Activated CD8-positive, alpha-beta T cell treated with anti-CD3 and anti-CD28 coated beads for 36 hours (primary cell): ENCODE measurements at regions not wholly inside any gene's neighbourhood (a gene's known extent, or its start where the extent isn't known, plus 50 kb on each side); places are given as distances from the start of the nearest gene placed in this dataset.

Experiments
- ATAC-seq: fragments of 200-7000 bp; cut with Tn5 transposase; one replicate; pipeline ENCODE4 v1.10.0; 2021; ENCODE audit warnings: mild to moderate bottlenecking, moderate library complexity
- CTCF ChIA-PET: fragments of 350-600 bp; sonication (Branson Sonifier 250); formaldehyde crosslinking; loops from one replicate; lab custom pipeline; 2021; ENCODE audit warnings: antibody characterized with exemption; lab: Charles Lee
- POLR2A ChIA-PET: fragments of 350-600 bp; sonication (Branson Sonifier 250); formaldehyde crosslinking; loops from one replicate; lab custom pipeline; 2021; ENCODE audit warnings: antibody characterized with exemption; lab: Charles Lee
- DNase-seq: peaks from one replicate; pipeline ENCODE4 v3.0.0-alpha.2; 2020
- H3K27ac Mint-ChIP-seq: one replicate; pipeline ENCODE4 v1.8.0; 2021; ENCODE audit warnings: mild to moderate bottlenecking, mixed read lengths
- H3K27me3 Mint-ChIP-seq: one replicate; pipeline ENCODE4 v1.8.0; 2021; ENCODE audit warnings: mixed read lengths
- H3K36me3 Mint-ChIP-seq: one replicate; pipeline ENCODE4 v1.8.0; 2021; ENCODE audit warnings: low read depth, mixed read lengths
- H3K4me1 Mint-ChIP-seq: one replicate; pipeline ENCODE4 v1.8.0; 2021; ENCODE audit warnings: low read depth, mixed read lengths
- H3K4me3 Mint-ChIP-seq: one replicate; pipeline ENCODE4 v1.8.0; 2021; ENCODE audit warnings: mild to moderate bottlenecking, moderate library complexity, mixed read lengths
- H3K9me3 Mint-ChIP-seq: one replicate; pipeline ENCODE4 v1.8.0; 2021; ENCODE audit warnings: mixed read lengths
- intact Hi-C: fragments of 100-400 bp; cut with micrococcal nuclease; formaldehyde crosslinking; loops from one replicate; pipeline ENCODE4 v1.10.0; 2022
- TF ChIP-seq, protein P1 (sequence below): fragments of 200-600 bp; IDR thresholded peaks from one replicate; pipeline ENCODE4 v1.8.0; 2022; ENCODE audit warnings: antibody characterized with exemption, mild to moderate bottlenecking

DNA sequence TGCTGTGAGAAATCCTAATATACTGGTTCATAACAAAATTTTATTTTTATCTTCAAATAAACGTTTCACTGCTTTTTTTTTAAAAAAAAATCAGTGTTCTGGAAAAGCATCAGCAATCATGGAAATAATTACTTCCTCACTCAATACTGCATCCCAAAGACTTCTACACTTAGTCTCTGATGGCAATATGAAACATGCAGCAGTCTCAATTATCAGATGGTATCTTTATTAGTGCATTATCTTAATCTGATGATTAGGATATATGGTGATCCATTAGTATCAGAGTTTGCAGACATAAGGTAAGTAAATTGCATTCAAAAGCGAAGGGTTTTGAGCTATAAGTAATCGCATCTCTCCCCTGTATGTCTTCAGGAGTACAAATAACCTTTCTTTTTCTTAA is 218.3 kb upstream of the EDNRB start:
- DNase-seq = no peak
- POLR2A ChIA-PET = no interaction called here
- Mint-ChIP-seq H3K36me3 (no peaks in the 10 kb centered on the region), H3K27me3 (no peaks in the 10 kb centered on the region), H3K9me3 (no peaks in the 10 kb centered on the region), H3K4me1 (peaks cover 7% of the 10 kb centered on the region), H3K4me3 (no peak overlapping the region), H3K27ac (no peak overlapping the region)
- CTCF ChIA-PET = interaction anchor here (0.7 to 3.6 kb wide), 7 partner anchors 10 to 842 kb away, joined by 3 to 26 read pairs (median 3); no protein-coding TSS in a partner anchor
- TF ChIP-seq, protein P1, sequence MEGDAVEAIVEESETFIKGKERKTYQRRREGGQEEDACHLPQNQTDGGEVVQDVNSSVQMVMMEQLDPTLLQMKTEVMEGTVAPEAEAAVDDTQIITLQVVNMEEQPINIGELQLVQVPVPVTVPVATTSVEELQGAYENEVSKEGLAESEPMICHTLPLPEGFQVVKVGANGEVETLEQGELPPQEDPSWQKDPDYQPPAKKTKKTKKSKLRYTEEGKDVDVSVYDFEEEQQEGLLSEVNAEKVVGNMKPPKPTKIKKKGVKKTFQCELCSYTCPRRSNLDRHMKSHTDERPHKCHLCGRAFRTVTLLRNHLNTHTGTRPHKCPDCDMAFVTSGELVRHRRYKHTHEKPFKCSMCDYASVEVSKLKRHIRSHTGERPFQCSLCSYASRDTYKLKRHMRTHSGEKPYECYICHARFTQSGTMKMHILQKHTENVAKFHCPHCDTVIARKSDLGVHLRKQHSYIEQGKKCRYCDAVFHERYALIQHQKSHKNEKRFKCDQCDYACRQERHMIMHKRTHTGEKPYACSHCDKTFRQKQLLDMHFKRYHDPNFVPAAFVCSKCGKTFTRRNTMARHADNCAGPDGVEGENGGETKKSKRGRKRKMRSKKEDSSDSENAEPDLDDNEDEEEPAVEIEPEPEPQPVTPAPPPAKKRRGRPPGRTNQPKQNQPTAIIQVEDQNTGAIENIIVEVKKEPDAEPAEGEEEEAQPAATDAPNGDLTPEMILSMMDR = no peak
- intact Hi-C loops = loop anchor here (2.0 kb wide), 1 partner anchor 842 kb away; no protein-coding TSS in a partner anchor
- ATAC-seq = no peak

DNA sequence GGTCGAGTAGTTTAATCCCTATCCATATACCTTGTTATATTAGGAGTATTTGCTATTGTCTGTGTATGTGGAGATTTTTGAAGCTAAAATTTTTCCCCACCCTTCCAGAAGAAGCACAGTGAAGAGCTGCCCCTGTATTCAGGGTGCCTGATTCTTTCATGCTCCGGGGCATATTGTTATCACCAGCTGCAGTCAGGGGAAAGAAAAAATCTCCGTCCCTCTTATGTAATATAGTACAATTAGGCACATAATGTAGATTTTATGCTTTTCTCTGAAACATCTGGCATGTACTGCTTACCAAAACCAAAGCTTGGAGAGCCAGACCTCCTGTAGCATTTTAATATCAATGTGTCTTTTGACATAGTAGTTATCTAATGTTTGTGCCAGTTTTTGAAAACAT is 214.9 kb upstream of the EDNRB start:
- DNase-seq (no peak), ATAC-seq (no peak)
- Mint-ChIP-seq H3K9me3 (no peaks in the 10 kb centered on the region), H3K4me3 (no peak overlapping the region), H3K36me3 (no peaks in the 10 kb centered on the region), H3K27me3 (peaks cover 4% of the 10 kb centered on the region), H3K27ac (no peak overlapping the region), H3K4me1 (peaks cover 7% of the 10 kb centered on the region)
- TF ChIP-seq, protein P1 = no peak
- intact Hi-C loops = no loop called here
- ChIA-PET CTCF (interaction anchor here (1.4 kb wide), 1 partner anchor 12 kb away, joined by 9 read pairs; no protein-coding TSS in a partner anchor), POLR2A (no interaction called here)

DNA sequence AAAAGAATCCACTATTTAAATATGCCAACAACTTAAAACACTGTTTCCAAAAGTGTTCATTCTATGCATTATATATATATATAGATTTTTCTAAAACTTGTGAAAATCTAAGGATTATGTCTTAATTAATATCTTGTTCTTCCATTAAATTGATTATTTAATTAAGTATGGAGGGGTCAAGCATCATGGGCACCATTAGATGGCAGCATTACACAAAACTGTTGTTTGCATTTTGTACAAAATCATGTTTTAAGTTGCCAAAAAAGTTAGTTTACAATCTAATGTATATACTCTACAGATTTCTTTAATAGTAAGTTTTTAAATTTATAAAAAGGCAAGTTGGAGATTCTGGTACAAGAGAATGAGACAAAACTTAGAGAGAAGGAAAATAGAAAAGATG is 213.2 kb upstream of the EDNRB start:
- intact Hi-C loops = no loop called here
- no peak for DNase-seq
- CTCF ChIA-PET = interaction anchor here (1.1 to 2.9 kb wide), 3 partner anchors 11 to 847 kb away, joined by 3 to 14 read pairs (median 4); no protein-coding TSS in a partner anchor
- no peak overlapping the region for H3K4me3 Mint-ChIP-seq
- H3K4me1 Mint-ChIP-seq = no peaks in the 10 kb centered on the region
- no peaks in the 10 kb centered on the region for H3K36me3 Mint-ChIP-seq
- no peaks in the 10 kb centered on the region for H3K9me3 Mint-ChIP-seq
- TF ChIP-seq, protein P1 = no peak
- peaks cover 6% of the 10 kb centered on the region for H3K27me3 Mint-ChIP-seq
- no peak for ATAC-seq
- no peak overlapping the region for H3K27ac Mint-ChIP-seq
- POLR2A ChIA-PET = interaction anchor here (0.7 kb wide), 1 partner anchor 539 kb away, joined by 3 read pairs; no protein-coding TSS in a partner anchor

DNA sequence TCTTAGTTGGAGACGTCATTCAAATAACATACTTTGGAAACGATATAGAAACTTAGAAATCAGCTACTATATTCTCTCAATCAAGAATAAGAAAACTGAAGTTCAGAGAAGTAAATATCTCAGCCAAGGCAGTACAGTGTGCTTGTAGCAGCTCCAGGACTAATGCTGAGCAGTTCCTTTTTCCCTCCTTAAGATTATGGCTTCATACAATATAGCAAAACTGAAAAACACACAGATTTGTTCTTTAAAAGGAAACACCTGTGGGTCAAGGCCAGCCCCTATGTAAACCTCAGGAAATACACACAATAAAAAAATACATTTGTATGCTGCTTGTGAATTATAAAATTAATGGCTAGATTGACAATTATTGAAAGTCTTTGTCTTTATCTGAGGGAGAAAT is 212.7 kb upstream of the EDNRB start:
- intact Hi-C loops = no loop called here
- Mint-ChIP-seq H3K9me3 (no peaks in the 10 kb centered on the region), H3K36me3 (no peaks in the 10 kb centered on the region), H3K4me1 (no peaks in the 10 kb centered on the region), H3K27me3 (peaks cover 7% of the 10 kb centered on the region), H3K4me3 (no peak overlapping the region), H3K27ac (no peak overlapping the region)
- ChIA-PET POLR2A (no interaction called here), CTCF (interaction anchor here (1.1 to 2.9 kb wide), 4 partner anchors 10 to 848 kb away, joined by 3 to 14 read pairs (median 4); no protein-coding TSS in a partner anchor)
- no peak for DNase-seq
- no peak for ATAC-seq
- TF ChIP-seq, protein P1 = no peak

DNA sequence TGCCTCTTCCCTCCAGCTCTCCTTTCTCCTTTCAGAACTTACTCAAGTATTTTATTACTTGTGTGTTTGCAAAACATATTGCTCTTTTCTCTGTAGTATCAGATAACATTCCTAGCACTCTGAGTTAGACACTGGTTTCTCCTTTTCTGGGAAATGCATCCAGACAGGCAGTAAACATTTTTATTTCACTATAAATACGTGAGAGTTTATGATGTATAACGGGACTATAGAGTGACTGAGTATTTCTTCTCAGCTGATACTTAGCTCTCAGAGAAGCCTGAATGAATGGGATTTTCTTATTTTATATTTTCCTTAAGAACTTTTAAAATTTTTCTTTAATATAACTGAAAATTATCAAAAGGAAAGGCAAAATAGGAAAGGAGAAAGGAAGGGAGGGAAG is 211.2 kb upstream of the EDNRB start:
- TF ChIP-seq, protein P1 = no peak
- no peak overlapping the region for H3K27ac Mint-ChIP-seq
- DNase-seq (no peak), ATAC-seq (no peak)
- H3K4me1 Mint-ChIP-seq = no peaks in the 10 kb centered on the region
- intact Hi-C loops = no loop called here
- H3K36me3 Mint-ChIP-seq = no peaks in the 10 kb centered on the region
- peaks cover 7% of the 10 kb centered on the region for H3K27me3 Mint-ChIP-seq
- no peaks in the 10 kb centered on the region for H3K9me3 Mint-ChIP-seq
- no peak overlapping the region for H3K4me3 Mint-ChIP-seq
- CTCF ChIA-PET = interaction anchor here (0.6 to 2.9 kb wide), 3 partner anchors 8 to 849 kb away, joined by 3 to 14 read pairs (median 4); no protein-coding TSS in a partner anchor
- POLR2A ChIA-PET = no interaction called here
